ENCODE measurements at regions not wholly inside any gene's neighbourhood (a gene's known extent, or its start where the extent isn't known, plus 50 kb on each side); places are given as distances from the start of the nearest gene placed in this dataset.

- TF ChIP-seq ZBTB1 (CRISPR knock-in tag; IDR thresholded peaks at IDR 0.05; ENCODE audit: borderline replicate concordance) = no peak
- TF ChIP-seq NFKB2 (CRISPR knock-in tag; IDR thresholded peaks at IDR 0.05; ENCODE audit: borderline replicate concordance) = no peak
- no peak for TF ChIP-seq JUND (CRISPR knock-in tag; IDR thresholded peaks at IDR 0.05)
- no peak for TF ChIP-seq EZH2 (conservative IDR thresholded peaks at IDR 0.05; ENCODE audit: low read depth, low read length)
- no peak for TF ChIP-seq EED (CRISPR knock-in tag; IDR thresholded peaks at IDR 0.05)
- TF ChIP-seq MLXIP (CRISPR knock-in tag; IDR thresholded peaks at IDR 0.05; ENCODE audit: borderline replicate concordance) = no peak
- TF ChIP-seq POLR2AphosphoS5 (IDR thresholded peaks at IDR 0.05; ENCODE audit: low read depth, low read length) = no peak
- TF ChIP-seq, protein P1, sequence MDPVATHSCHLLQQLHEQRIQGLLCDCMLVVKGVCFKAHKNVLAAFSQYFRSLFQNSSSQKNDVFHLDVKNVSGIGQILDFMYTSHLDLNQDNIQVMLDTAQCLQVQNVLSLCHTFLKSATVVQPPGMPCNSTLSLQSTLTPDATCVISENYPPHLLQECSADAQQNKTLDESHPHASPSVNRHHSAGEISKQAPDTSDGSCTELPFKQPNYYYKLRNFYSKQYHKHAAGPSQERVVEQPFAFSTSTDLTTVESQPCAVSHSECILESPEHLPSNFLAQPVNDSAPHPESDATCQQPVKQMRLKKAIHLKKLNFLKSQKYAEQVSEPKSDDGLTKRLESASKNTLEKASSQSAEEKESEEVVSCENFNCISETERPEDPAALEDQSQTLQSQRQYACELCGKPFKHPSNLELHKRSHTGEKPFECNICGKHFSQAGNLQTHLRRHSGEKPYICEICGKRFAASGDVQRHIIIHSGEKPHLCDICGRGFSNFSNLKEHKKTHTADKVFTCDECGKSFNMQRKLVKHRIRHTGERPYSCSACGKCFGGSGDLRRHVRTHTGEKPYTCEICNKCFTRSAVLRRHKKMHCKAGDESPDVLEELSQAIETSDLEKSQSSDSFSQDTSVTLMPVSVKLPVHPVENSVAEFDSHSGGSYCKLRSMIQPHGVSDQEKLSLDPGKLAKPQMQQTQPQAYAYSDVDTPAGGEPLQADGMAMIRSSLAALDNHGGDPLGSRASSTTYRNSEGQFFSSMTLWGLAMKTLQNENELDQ (CRISPR knock-in tag; IDR thresholded peaks at IDR 0.05; ENCODE audit: borderline replicate concordance) = no peak
- TF ChIP-seq CHD2 (IDR thresholded peaks at IDR 0.05; ENCODE audit: low read depth, low read length) = no peak
- TF ChIP-seq THAP9 (CRISPR knock-in tag; IDR thresholded peaks at IDR 0.05; ENCODE audit: borderline replicate concordance) = no peak
- TF ChIP-seq CTCF (CRISPR knock-in tag; IDR thresholded peaks at IDR 0.05) = no peak
- TF ChIP-seq SNAI1 (CRISPR knock-in tag; IDR thresholded peaks at IDR 0.05; ENCODE audit: borderline replicate concordance) = no peak
- no peak for TF ChIP-seq NFE2 (CRISPR knock-in tag; IDR thresholded peaks at IDR 0.05)
Measured at GRCh38 chr16:65572156-65572555, 450.3 kb upstream of the CDH11 start.
